PC-9 (cell line): ENCODE measurements at regions not wholly inside any gene's neighbourhood (a gene's known extent, or its start where the extent isn't known, plus 50 kb on each side); places are given as distances from the start of the nearest gene placed in this dataset.

Experiments
- BruUV-seq: library from RNA; stranded (reverse); fragments of 400-500 nt; replicated peaks from 2 replicates; lab custom pipeline; 2021; lab: Mats Ljungman, UMichigan
- CTCF ChIA-PET: fragments of 300-600 bp; sonication (Branson Sonifier 250); formaldehyde crosslinking; loops from one replicate; lab custom pipeline; 2022; ENCODE audit warnings: antibody characterized with exemption; lab: Charles Lee
- POLR2A ChIA-PET: fragments of 300-600 bp; sonication (Branson Sonifier 250); formaldehyde crosslinking; loops from one replicate; lab custom pipeline; 2022; ENCODE audit warnings: antibody characterized with exemption; ENCODE audit not compliant: unreplicated experiment; lab: Charles Lee
- DNase-seq, 2 experiments: peaks; one replicate each; pipeline versions ENCODE4 v3.0.0 to v3.0.0-alpha.2; 2015 to 2022; ENCODE audit warnings: mixed read lengths in 1 of 2
- H2AFZ ChIP-seq: fragments of 200-600 bp; sonication (generic); 2 replicates; pipeline ENCODE4 v1.8.1; 2017; ENCODE audit warnings: antibody characterized with exemption
- H3F3A ChIP-seq: fragments of 200-600 bp; sonication (generic); 2 replicates; pipeline ENCODE4 v1.8.1; 2017; ENCODE audit warnings: antibody characterized with exemption, mild to moderate bottlenecking, low read depth; ENCODE audit not compliant: insufficient read depth
- H3K27ac ChIP-seq: fragments of 200-600 bp; sonication (generic); 2 replicates; pipeline ENCODE4 v1.6.1; 2016; ENCODE audit warnings: mixed run types
- H3K27me3 ChIP-seq: fragments of 200-600 bp; sonication (generic); 2 replicates; pipeline ENCODE4 v1.6.1; 2016; ENCODE audit warnings: low read depth, mixed run types; ENCODE audit not compliant: insufficient read depth
- H3K36me3 ChIP-seq: fragments of 200-600 bp; sonication (generic); 2 replicates; pipeline ENCODE4 v1.6.1; 2016; ENCODE audit warnings: low read depth, mixed run types
- H3K4me1 ChIP-seq: fragments of 200-600 bp; sonication (generic); replicated peaks from 2 replicates; pipeline ENCODE4 v1.6.1; 2016; ENCODE audit warnings: mixed run types; ENCODE audit not compliant: insufficient read depth
- H3K4me2 ChIP-seq: fragments of 200-600 bp; sonication (generic); 2 replicates; pipeline ENCODE4 v1.6.1; 2017; ENCODE audit warnings: mixed run types
- H3K4me3 ChIP-seq: fragments of 200-600 bp; sonication (generic); 2 replicates; pipeline ENCODE4 v1.6.1; 2016; ENCODE audit warnings: mixed run types
- H3K79me2 ChIP-seq: fragments of 200-600 bp; sonication (generic); 2 replicates; pipeline ENCODE4 v1.6.1; 2017; ENCODE audit warnings: low read depth, mixed run types
- H3K9me2 ChIP-seq: fragments of 200-600 bp; sonication (generic); 2 replicates; pipeline ENCODE4 v1.8.1; 2017; ENCODE audit warnings: mild to moderate bottlenecking; ENCODE audit not compliant: insufficient read depth
- H3K9me3 ChIP-seq: fragments of 200-600 bp; sonication (generic); 2 replicates; pipeline ENCODE4 v1.8.1; 2016; ENCODE audit warnings: low read depth; ENCODE audit not compliant: insufficient read depth
- H4K20me1 ChIP-seq: fragments of 200-600 bp; sonication (generic); 2 replicates; pipeline ENCODE4 v1.8.1; 2017; ENCODE audit not compliant: insufficient read depth
- EZH2 ChIP-seq: fragments of 200-600 bp; sonication (generic); IDR thresholded peaks from 2 replicates; pipeline ENCODE4 v1.8.0; 2017; ENCODE audit warnings: antibody characterized with exemption, low read depth
- intact Hi-C: fragments of 100-400 bp; cut with micrococcal nuclease; formaldehyde crosslinking; loops from one replicate; pipeline ENCODE4 v1.10.0; 2022; ENCODE audit not compliant: unreplicated experiment
- TF ChIP-seq, protein P1 (sequence below): fragments of 200-600 bp; sonication (generic); conservative IDR thresholded peaks from 2 replicates; pipeline ENCODE4 v1.6.1; 2017; ENCODE audit warnings: mixed run types, antibody characterized with exemption, mild to moderate bottlenecking, moderate library complexity

DNA sequence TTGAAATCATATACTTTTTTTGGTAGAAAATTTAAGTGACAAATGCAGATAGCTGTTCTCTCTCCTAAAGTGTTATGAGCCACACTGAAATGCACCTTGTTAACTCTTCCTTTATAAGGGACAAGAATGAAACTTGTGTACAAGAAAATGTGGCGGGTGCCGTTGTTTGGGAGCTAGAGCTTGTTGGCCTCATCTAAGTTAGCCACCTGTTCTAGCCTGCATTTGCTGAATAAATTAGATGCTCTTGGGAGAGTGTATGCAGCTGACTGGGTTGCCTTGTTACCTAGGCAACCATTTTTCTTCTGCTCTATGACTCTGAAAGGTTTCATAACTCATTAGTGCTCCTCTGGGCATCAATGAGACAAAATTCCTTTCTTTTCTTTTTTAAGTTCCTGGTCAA, 174.3 kb downstream of the TAF11L14 start:
- Histone ChIP-seq H3K27me3 (0 out of 2 replicates have a peak, but pooled peaks cover 7% of the 10 kb centered on the region), H3K9me3 (no peaks in the 10 kb centered on the region), H3K79me2 (no peaks in the 10 kb centered on the region), H3K9me2 (no peaks in the 10 kb centered on the region), H3F3A (no peaks in the 10 kb centered on the region), H3K4me1 (no peaks in the 10 kb centered on the region), H3K36me3 (no peaks in the 10 kb centered on the region), H3K4me2 (no peak overlapping the region), H2AFZ (no peak overlapping the region), H4K20me1 (no peaks in the 10 kb centered on the region), H3K4me3 (no peak overlapping the region), H3K27ac (no peak overlapping the region)
- intact Hi-C loops: no loop called here
- no TSS peak for BruUV-seq
- POLR2A ChIA-PET: no interaction called here
- TF ChIP-seq EZH2: no peak
- TF ChIP-seq, protein P1, sequence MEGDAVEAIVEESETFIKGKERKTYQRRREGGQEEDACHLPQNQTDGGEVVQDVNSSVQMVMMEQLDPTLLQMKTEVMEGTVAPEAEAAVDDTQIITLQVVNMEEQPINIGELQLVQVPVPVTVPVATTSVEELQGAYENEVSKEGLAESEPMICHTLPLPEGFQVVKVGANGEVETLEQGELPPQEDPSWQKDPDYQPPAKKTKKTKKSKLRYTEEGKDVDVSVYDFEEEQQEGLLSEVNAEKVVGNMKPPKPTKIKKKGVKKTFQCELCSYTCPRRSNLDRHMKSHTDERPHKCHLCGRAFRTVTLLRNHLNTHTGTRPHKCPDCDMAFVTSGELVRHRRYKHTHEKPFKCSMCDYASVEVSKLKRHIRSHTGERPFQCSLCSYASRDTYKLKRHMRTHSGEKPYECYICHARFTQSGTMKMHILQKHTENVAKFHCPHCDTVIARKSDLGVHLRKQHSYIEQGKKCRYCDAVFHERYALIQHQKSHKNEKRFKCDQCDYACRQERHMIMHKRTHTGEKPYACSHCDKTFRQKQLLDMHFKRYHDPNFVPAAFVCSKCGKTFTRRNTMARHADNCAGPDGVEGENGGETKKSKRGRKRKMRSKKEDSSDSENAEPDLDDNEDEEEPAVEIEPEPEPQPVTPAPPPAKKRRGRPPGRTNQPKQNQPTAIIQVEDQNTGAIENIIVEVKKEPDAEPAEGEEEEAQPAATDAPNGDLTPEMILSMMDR: no peak
- CTCF ChIA-PET: no interaction called here
- no peak for DNase-seq

DNA sequence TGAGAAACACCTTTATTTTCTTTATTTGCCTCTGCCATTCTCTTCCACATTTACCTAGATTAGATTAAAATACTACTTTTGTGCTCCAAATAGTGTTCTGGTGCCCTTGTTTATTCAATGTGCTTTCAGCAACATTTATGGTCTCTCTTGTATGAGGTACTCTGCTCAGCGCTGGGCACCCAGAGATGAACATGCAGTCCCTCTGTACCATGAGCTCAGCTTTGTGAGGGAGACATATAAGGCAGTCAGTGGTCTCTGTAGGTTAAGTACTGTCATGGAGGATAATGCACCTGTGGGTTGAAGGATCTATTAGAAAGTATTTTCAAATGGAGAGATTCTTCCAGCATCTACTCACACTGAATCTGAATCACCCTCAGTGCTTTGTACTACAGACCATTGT, 176.5 kb downstream of the TAF11L14 start:
- Histone ChIP-seq H3K9me2 (no peaks in the 10 kb centered on the region), H3K27ac (no peak overlapping the region), H3K4me3 (no peak overlapping the region), H3K4me2 (no peak overlapping the region), H2AFZ (no peak overlapping the region), H3F3A (no peaks in the 10 kb centered on the region), H3K79me2 (no peaks in the 10 kb centered on the region), H3K4me1 (no peaks in the 10 kb centered on the region), H3K9me3 (no peaks in the 10 kb centered on the region), H3K36me3 (no peaks in the 10 kb centered on the region), H4K20me1 (no peaks in the 10 kb centered on the region), H3K27me3 (0 out of 2 replicates have a peak, but pooled peaks cover 7% of the 10 kb centered on the region)
- CTCF ChIA-PET: no interaction called here
- POLR2A ChIA-PET: no interaction called here
- TF ChIP-seq EZH2: no peak
- no peak for DNase-seq
- BruUV-seq: no TSS peak
- intact Hi-C loops: no loop called here

DNA sequence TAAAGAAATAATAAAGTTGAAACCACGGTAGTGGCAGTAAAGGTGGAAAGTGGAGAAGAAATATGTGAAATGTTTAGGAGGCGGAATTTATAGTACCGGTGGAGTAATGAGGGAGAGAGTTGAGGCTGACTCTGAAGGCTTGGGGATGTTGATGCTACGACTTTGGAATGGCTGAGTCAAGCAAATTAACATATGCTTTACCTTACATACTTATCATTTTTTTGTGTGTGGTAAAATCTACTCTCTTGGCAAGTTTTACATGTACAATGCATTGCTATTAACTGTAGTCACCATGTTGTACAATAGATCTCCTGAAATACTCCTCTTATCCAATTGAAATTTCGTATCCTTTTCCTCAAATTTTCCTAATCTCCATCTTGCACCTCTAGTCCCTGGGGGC, 179.0 kb downstream of the TAF11L14 start:
- no peak for TF ChIP-seq EZH2
- TF ChIP-seq, protein P1: no peak
- Histone ChIP-seq H3K27ac (no peak overlapping the region), H3K9me2 (no peaks in the 10 kb centered on the region), H3K4me1 (no peaks in the 10 kb centered on the region), H3K36me3 (no peaks in the 10 kb centered on the region), H4K20me1 (no peaks in the 10 kb centered on the region), H2AFZ (no peak overlapping the region), H3F3A (no peaks in the 10 kb centered on the region), H3K27me3 (no peaks in the 10 kb centered on the region), H3K4me2 (no peak overlapping the region), H3K79me2 (no peaks in the 10 kb centered on the region), H3K4me3 (no peak overlapping the region), H3K9me3 (no peaks in the 10 kb centered on the region)
- ChIA-PET CTCF (no interaction called here), POLR2A (no interaction called here)
- no TSS peak for BruUV-seq
- intact Hi-C loops: no loop called here
- DNase-seq: no peak

DNA sequence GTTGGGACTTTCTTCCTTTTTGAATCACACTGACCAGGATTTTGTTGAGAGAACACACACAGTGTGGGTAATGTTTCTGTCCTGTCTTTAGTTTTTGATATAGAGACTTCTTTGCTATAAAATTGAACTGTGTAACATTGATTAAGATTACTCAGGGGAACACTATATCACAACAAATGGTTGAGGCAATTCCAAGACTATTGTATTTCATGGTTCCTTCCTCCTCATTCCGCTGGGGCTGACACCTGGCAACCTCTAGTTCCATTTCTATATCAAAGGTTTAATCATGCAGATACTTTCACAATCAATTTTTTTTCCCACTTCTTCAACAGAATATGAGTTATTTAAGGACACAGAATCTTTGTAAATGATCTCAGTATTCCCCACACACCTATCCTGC, 182.2 kb downstream of the TAF11L14 start:
- DNase-seq: no peak

More for the DNA sequence above, 182.2 kb downstream of the TAF11L14 start:
- H3K27me3 ChIP-seq: no peaks in the 10 kb centered on the region
- no peaks in the 10 kb centered on the region for H3K9me2 ChIP-seq
- no peaks in the 10 kb centered on the region for H3K4me1 ChIP-seq
- ChIA-PET CTCF (no interaction called here), POLR2A (no interaction called here)
- no peak overlapping the region for H2AFZ ChIP-seq
- no peaks in the 10 kb centered on the region for H3K9me3 ChIP-seq
- no peaks in the 10 kb centered on the region for H3K79me2 ChIP-seq
- no peak overlapping the region for H3K27ac ChIP-seq
- intact Hi-C loops: no loop called here
- no peaks in the 10 kb centered on the region for H3K36me3 ChIP-seq
- no TSS peak for BruUV-seq
- H3K4me2 ChIP-seq: no peak overlapping the region
- TF ChIP-seq EZH2: no peak
- TF ChIP-seq, protein P1: no peak
- no peaks in the 10 kb centered on the region for H3F3A ChIP-seq
- H3K4me3 ChIP-seq: no peak overlapping the region
- no peaks in the 10 kb centered on the region for H4K20me1 ChIP-seq
